ENCODE measurements at regions not wholly inside any gene's neighbourhood (a gene's known extent, or its start where the extent isn't known, plus 50 kb on each side); places are given as distances from the start of the nearest gene placed in this dataset.

DNA sequence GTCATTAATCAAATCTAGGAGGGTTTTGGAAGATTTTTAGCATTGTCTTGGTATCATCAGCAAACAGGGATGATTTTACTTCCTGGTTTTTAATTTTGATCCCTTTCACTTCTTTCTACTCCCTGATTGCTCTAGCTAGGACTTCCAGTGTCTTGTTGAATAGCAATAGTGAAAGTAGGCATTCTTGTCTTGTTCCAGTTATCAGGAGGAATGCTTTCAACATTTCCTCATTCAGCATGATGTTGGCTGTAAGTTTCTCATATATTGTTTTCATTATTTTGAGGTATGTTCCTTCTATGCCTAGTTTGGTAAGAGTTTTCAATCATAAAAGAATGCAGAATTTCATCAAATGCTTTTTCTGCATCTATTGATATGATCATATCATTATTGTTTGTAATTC is 244.2 kb upstream of the CLEC14A start:
- no peak for DNase-seq

DNA sequence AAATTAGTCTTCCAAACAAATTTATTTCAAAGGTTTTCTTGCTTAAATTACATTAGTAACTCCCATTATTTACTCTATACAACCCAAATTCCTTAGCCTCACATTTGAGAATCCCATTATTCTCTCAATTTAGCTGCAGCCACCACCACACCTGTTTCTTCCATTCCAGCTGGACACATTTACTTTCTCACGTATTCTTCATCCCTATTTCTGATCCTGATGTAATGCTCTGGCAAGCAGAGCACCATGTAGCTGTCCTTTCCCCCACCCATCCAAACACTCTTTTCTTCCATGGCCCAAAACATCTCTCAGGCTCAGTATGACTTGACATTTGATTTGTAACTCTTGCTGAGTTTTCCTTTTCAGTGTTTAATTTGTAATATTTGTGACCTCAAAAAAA is 240.2 kb upstream of the CLEC14A start:
- DNase-seq, result no peak

DNA sequence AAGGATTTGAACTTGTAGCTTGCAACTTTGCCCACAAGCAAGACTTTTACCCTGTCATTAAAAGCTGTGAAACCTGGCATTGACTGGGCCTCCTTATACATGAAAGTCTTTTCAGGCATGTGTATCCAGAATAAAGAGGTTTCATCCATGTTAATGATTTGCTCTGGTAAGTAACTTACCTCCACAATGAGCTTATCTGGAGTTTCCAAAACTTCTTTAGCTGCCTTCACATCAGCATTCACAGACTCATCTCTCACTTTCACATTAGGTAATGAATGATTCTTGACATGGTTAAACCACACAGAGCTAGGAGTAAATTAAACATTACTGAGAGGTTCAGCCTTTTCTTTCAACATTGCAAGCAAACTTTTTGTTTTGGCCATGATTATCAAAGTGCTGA is 234.4 kb upstream of the CLEC14A start:
- DNase-seq, result no peak

DNA sequence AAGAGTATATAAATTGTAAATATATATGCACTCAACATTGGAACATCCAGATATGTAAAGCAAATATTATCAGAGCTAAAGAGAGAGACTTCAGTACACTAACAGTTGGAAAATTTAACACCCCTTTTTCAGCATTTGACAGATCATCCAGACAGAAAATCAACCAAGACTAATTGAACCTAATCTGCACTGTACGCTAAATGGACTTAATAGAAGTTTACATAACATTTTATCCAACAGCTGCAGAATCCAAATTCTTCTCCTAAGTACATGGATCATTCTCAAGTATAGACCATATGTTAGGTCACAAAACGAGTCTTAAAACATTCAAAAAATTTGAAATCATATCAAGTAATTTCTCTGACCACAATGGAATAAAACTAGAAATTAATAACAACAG is 229.1 kb upstream of the CLEC14A start:
- DNase-seq, result no peak

DNA sequence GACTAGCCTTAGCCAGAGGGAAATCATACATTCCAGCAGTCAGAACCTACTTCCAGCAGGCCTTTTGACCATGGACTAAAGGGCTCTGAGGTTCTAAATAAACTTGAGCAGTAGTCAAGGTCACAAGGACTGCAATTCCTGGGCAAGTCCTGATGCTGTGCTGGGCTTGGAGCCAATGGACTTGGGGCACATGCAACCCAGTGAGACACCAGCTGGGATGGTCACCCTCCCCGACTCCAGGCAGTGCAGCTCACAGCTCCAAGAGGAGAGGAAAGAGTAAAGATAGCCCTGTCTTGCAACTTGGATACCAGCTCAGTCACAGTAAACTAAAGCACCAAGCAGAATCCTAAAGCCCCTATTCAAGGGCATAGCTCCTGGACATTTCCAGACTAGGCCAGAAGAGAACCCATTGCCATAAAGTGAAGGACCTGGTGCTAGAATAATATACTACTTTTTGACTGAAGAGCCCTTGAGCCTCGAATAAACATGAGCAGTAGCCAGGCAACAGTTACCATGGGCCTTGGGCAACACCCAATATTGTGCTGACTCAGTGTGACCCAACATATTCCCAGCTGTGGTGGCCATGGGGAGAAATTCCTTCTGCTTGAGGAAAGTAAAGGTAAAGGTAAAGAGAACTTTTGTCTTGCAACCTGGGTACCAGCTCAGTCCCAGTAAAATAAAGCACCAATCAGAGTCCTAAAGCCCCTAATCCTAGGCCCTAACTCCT is 226.2 kb upstream of the CLEC14A start:
- DNase-seq, result no peak

DNA sequence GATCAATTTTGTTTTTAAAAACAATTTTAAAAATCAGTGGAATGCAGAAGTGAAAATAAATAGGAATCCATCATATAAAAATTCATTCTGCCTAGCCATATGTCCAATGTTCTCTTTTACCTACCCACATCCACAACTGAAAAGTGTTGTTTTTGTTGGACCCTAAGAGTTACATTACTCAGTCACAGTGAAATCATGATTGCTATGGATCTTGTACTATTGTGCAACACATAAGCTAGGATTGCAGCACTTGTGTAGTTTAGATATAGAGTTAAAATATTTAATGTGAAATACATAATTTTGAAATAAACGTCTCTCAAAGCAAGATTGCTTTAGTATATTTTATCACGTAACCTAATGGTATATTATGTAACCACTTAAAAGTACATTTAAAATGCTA is 213.3 kb upstream of the CLEC14A start:
- no peak for DNase-seq

DNA sequence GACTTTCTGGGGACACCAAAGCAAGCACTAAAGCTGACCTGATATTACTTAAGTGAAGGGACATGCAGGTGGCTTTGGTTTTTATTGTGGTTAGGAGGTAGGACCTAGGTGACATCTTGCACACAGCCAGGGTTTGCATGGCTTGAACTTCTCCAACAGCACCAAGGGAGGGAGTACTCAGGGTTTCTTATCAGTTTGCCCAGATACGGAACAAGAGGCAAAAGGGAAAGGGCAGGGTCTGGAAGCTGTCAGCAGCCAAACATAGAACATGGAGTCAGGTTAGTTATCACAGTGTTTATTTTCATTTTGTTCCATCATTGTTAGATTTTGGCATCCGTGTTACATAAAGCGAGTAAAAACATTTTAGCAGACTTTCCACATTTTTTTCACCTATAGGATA is 186.3 kb upstream of the CLEC14A start:
- no peak for DNase-seq

DNA sequence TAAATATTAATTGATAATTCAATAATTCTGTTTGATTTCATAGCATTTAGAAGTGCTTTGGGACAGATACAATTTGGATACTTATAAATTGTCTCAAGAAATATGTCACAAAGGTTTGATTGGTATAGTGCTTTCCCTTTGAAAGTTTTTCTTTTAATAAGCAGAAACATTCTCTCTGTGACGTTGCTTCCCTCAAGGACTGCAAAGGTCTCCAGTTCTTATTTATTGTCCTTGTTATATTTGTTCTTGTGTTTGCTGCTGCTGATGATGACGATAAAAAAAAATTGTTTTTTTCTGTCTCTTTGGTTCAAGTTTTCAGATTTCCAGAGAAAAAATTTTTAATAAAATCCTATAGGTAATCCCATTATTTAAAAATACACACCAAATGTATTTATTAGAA is 176.3 kb upstream of the CLEC14A start:
- DNase-seq, result no peak

DNA sequence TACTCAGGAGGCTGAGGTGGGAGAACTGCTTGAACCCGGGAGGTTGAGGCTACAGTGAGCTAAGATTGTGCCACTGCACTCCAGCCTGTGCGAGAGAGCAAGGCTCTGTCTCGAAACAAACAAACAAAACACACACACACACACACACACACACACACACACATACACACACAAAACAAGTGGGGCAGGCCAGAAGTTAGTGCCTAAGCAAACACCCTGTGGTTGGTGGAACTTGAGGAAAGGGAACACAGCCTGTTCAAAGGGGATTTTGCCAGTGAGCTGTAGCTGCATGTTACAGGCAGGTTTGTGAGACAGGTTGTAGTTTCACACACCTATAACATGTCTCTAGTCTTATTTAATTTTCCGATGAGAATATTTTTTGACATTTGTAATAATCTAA is 175.3 kb upstream of the CLEC14A start:
- DNase-seq, result no peak

DNA sequence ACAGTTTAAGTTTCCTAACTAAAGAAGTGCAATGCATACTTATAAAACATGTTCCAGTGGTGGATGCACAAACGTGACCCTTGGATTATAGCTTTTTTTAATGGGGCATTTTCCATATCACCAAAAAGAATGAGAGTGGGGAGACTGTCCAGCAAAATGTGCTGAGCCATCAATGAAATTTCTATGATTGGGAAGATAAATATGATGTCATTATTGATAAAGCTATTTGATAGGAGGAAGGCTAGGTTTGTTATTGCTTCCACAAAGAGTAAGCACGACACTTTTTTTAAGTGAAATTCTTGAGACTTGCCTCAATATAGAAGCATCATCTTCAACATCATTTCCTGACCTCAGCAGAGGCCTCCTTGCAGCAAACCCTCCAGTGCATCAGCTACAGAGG is 174.6 kb upstream of the CLEC14A start:
- DNase-seq, result no peak

DNA sequence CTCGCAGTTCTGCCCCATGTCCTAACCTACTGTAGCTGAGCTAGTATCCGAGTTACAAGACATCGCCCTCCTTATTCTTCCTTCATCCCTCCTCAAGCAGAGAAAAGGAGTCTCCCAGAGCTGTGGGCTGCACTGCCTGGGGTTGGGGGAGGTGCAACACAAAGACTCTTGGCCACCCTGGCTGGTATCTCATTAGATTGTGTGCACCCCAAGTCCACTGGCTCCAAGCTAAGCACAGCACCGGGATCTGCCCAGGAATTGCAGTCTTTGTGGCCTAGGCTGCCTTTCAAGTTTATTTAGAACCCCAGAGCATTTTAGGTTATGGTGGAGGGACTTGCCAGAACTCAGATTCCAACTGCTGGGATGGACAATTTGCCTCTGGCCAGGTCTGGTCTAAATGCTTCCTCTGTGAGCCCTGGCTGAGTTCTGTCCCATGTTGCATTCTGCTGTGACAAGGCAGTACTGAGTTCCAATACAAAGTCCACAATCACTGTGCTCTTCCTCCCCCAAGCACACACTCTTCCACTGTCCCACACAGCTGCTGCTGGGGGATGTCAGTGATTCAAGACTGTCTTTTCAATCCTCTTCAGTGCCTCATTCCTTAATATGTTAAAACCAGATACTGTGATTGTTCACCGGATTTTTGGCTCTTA is 169.6 kb upstream of the CLEC14A start:
- no peak for DNase-seq

DNA sequence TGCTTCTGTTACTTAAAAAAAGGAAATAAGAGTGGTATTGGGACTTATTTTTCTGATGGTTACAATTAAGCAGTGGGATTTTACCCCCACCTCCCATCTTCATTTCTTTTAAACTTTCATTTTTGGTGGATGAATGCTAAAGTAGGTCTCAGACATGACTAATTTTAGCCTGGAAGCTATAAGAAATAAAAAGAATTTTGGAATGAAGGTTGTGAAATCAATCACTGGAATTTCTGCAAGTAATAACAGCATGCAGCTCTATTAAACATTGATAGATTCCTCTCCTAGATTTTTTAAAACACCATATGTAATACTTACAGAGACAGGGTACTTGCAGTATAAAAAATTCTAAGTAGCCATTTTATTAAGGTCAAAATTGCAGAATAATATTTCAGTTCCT is 164.2 kb upstream of the CLEC14A start:
- no peak for DNase-seq

DNA sequence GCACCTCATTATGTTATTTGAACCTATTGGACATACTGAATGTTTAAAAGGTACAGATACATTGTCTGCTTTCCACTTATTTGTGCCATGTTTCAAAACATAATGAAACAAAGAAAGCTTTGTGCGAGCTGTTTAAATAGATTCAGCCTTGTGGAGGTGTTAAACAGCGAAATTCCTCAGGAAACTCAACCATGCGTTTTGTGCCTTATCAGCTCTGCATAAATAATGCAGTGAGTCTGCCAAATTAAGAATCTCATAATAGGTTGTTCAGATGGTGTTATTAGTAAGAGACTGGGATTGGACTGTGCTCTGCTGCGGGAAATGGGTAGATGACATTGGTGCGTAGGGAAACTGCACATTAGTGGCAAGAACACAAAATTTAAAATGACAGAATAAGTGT is 163.7 kb upstream of the CLEC14A start:
- DNase-seq, result no peak

DNA sequence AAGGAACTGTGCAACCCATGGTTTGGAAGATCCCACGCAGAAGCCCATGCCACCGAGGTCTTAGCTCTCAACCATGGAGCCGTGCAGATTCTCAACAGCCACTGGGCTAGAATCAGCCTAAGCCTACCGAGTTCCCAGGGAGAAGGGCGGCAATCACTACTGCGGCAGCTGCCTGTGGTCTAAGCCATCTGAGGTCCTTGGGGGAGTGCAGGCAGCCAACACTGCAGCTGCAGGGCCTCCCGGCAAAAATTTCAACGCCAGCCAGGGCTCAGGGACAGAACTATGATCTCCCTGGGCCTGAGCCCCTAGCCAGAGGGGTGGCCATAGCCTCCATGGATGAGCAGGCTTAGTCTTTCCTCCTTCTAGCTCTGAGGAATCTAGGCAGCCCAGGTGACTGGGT is 156.8 kb upstream of the CLEC14A start:
- no peak for DNase-seq

DNA sequence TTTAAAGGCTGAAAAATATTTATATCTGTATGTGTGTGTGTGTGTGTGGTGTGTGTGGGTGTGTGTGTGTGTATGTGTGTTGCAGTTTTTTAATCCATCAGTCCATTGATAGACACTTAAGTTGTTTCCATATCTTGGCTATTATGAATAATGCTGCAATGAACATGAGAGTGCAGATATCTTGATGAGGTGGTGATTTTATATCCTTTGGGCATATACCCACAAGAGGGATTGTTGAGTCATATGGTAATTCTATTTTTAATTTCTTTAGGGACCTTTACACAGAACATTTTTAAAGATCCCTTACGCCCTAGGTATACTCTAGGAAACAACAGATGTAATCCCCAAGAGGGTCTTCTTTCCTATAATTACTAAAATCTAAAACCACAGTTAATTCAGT is 154.5 kb upstream of the CLEC14A start:
- DNase-seq, result no peak

DNA sequence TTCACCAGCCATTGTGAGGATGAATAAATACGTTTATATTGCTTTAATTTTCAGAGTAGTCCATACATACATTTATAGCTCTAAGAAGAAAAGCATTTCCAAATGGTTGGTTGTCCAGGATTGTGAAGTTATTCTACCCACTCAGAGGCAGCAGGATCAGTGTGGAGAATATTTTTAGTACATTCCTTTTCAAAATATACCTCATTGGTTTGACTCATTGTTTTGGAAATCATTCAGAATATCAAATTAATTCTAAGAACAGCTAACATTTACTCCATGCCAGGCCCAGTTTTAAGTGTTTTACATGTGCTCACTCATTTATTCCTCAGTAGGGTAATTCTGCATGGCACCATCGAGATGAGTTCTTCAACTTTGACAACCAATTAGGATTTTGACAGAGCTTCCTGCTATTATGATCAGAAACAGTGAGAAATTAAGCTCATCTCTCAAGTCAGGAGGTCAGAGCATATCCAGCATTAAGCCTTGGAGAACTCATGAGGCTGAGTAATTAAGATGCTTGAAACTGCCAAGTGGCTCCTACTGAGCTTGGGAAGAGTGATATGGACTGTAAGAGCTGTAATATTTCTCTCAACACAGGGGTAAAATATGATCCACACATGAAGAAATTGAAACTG is 153.3 kb upstream of the CLEC14A start:
- no peak for DNase-seq

DNA sequence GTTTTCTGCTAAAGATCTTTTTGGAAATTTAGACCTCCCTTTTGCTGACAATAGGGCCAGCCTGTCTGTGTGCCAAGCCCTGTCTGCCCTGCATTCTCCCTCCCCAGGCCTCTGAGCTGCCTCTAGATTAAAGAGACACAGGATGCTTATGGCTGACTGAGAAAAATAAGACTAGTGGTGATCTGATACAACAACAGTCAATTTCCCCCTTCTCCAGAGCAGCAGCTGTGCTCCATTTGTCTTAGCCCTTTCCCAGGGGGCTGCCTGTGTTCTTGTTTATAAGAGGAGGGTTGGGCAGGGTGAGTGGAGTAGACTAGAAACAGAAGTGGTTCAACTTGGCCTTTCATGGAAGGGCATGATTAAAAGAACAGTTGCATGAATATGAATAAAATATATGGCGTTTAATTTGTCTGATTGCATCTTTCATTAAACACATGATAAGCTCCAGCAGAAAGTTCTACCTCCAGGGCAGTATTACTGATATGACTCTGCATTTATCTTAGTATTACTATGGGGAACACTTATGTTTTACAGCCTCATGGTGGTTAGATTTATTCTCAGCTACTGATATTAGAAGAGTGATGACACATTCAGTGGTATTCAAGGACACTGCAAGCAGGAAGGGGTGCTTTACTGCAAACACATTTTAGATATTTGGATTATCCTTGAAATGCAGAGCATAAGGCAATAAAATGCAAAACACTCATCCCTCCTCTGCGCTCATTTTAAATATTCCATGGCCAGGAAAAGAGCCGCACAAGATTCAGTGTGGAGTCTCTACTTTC is 150.2 kb upstream of the CLEC14A start:
- DNase-seq, result no peak

DNA sequence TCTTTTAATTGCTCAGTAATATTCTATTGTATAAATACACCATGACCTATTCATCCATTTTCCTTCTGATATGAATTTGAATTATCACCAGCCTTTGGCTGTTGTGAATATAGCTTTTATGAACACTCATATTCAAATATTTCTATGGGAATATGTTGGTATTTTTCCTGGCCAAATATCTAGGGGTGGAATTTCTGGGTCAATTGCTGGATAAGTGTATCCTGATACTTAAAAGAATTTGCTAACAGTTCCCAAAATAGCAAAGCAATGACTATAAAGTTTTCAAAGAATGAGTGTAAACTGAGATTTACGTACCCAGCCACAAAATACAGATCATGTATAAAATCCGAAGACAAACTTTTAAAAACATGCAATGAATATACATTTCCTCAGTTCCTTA is 148.7 kb upstream of the CLEC14A start:
- no peak for DNase-seq

DNA sequence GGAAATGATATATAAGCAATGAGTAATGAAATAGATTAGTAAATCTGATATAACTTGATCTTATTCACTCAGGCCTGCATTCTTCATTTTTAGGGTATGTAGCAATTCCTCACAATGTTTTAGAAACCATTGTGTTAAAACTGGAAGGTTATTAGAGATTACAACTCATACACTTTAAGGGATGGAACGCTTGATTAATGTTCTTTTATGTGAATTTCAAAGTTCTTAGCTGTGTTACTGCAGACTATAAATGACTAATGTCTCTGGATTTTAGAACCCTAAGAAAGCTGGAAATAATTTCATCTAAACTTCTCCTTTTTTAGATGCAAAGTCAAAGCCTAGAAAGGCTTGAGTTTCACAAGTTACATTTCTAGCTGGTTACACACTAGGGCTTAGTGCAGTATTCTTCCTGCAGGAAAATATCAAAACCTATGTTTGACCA is 148.2 kb upstream of the CLEC14A start:
- no peak for DNase-seq

DNA sequence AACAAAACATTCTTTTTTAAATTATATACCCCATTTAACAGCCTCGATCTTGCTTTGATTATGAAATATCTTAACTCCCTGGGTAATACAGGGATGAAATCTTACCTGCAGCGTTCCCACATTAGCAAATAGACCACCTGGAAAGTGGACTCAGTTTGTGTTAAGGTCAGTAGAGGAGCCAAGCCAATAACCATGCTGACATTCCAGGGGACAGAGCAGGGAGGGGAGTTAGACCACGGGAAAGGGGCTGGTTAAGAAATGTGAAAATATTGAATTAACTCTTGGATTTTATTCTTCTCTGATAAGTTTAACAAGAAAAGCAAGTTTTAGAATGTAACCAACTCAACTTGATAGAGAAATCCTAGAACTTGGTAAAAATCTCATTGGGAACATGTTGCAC is 144.9 kb upstream of the CLEC14A start:
- no peak for DNase-seq

DNA sequence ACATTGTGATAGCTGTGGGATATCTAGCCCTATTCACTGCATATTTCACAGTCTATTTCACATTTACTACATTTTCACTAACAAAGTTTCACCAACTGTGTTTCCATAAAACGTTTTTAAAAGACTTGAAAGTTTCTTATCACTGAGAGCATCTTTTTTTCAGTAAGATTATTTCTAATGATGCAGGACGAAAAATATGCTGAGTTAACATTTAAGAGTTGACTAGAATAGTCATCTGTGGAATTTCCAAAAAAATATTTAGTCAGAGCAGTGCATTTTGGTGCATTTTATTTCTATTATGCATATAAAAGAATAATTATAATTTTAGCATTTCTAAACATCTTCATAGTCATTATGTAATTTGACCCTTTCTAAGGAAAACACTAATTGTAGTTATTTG is 143.8 kb upstream of the CLEC14A start:
- DNase-seq, result no peak

DNA sequence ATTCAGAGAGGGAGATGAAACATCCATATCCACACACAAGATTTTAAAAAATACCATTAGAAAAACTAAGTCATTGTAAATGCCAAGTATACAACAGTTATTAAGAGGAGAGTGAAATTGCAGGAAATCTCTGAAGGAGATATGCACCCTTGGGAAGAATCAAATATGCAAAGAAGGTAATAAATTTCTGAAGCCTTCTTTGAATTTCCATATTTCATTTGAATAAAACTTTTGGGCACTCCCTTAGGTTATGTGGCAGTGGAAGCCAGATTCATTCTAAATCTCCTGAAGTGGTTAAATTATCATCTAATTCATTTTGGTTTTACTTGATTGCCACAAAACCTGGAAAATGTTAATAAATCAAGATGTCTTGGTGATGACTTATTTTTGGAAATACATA is 138.9 kb upstream of the CLEC14A start:
- DNase-seq, result no peak

DNA sequence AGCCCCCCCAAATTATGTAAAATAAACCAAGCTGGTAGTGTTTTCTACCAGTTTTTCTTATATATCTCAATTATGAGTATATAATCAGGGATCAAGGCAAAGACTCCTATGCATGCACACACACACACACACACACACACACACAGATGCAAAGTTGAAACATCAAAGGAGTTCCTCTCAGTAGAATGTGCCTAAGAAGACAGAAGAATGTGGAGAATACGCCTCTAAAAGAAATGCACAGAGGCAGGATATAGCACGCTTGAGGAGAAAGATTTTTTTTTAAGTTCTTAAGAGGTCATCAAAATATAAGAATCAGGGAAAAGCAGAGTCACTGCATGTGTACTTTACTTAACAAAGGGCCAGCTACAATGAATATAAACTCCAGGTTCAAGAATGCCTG is 138.2 kb upstream of the CLEC14A start:
- no peak for DNase-seq

DNA sequence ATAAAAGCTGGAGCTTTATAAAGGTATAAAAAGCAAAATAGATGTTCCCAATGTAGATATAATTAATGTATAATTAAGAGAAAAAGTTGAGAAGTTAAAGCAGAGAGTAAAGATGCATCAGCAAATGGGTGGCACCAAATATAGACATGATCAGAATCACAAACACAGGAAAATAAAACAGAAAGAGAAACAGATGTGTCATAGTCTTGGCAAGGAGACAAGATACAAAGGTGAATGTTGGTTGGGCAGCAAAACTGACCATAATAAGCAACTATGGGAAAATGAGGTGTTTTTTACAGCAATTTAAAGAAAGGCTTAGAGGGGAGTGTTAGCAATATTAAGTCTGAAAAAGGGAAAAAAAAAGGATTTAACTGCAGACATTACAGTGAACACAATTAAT is 135.4 kb upstream of the CLEC14A start:
- no peak for DNase-seq

Data from CD4-positive, alpha-beta T cell treated with Interleukin-4 for 1 hour (primary cell).